Islet precursor cell (in vitro differentiated cells): ENCODE measurements at regions not wholly inside any gene's neighbourhood (a gene's known extent, or its start where the extent isn't known, plus 50 kb on each side); places are given as distances from the start of the nearest gene placed in this dataset.

Source experiments
- DNase-seq: peaks from one replicate; pipeline ENCODE4 v3.0.0-alpha.2; 2018

DNA sequence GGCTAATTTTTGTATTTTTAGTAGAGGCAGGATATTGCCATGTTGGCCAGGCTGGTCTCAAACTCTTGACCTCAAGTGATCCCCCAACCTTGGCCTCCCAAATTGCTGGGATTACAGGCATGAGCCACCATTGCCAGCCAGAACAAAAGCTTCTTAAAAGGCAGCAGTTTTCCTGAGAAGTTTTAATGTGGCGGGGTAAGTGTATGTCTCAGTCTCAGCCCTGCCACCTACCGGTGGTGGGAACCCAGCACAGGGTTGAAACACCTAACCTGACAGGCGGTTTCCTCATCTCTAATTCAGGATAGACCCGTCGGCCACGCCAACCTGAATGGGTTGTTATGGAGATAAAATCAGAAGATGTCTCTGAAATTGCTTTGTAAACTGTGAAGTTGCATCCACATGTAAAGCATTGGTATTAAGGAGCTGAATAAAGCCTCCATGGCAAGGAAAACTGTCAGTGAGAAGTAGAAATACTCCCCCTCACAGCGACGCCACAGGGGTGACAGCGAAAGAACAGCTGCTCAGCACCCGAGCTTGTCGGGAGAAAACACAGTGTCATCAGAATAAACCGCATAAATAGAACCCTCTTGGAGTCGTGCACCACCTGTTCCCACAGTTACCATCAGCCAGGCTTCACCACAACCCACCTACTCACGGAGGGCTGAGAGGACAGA lies 165.9 kb upstream of the NCAM1 start:
- peak; percentile 77 for DNase-seq

DNA sequence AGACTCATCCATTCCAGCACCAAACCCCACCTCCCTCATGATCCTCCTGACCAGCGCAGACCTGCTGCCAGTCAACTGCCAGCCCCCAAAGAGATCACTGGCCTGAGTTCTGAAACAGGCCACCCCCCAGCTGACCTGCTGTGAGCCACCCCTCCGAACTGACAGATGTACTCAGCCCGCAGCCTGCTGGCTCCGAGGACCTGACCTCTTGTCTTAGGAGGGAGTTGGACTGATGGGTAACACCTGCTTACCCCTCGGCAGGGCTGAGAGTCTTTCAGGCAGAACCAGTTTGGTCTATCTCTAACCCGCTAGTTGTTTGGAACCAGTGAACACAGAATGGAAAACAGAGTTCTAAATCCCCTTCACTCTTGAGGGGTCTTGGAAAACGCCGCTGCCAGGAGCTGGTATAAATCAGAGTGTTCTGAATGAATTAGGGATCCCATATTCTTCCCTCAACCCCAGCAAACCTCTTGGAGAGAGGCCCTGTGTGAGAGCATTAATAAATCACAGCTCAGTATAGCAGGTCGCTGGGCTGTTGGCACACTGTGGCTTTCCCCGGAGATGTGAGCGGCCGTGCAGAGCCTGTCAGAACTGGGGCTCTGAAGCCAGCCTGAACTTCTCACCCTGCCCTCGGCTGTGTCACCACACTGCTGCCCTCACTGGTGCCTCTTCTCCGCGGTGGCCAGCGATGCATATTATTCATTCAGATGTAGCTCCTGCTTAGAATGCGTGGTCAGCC lies 165.1 kb upstream of the NCAM1 start:
- DNase-seq, result no peak

DNA sequence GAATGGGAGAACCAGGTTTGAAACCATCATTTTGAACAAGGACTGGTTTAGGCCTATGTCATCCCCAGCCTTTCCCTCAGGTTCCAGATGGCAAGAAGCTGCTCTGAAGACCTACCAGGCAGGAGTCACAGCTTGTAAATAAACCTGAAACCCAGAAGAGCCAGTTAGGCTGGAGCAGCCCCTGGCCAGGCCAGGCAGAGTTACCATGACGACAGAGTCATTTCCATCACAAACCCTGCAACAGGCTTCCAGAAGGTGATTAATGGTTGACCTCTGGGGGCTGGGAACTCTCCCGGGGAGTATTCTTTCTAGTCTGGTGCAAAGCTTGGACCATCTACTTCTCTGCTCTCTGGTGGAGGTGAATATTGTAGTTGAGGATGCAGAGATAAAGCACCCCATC lies 164.1 kb upstream of the NCAM1 start:
- peak; percentile 94 for DNase-seq

DNA sequence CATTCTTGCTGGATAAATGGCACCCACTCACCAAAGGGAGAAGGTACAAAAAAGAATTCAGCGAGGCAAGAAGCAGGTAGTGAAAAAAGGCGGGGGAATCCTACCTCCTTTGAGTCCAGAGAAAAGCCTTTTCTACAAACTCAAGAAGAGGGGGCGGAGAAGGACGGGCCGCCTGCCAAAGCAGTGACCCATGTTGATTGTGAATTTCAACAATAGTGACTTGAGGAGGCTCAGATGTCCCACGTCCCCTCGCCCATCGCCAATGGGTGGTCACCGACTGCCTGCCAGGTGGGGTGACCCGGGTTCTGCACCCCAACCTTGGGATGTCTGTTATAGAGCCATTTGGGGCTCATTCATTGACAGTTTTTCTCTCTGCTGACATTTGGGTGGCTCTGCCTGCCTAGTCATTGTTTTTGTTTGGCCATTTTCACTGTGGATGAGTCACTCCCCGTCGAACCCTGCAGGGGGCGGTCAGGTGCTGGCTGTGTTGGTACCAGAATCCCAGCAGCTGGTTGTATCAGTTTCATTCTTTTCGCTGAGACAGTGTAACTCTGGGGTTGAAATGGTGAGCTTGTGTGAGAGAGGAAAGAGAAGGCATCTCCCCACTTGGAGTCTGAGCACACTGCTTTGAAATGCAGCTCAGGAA lies 163.4 kb upstream of the NCAM1 start:
- DNase-seq, result peak; percentile 75

DNA sequence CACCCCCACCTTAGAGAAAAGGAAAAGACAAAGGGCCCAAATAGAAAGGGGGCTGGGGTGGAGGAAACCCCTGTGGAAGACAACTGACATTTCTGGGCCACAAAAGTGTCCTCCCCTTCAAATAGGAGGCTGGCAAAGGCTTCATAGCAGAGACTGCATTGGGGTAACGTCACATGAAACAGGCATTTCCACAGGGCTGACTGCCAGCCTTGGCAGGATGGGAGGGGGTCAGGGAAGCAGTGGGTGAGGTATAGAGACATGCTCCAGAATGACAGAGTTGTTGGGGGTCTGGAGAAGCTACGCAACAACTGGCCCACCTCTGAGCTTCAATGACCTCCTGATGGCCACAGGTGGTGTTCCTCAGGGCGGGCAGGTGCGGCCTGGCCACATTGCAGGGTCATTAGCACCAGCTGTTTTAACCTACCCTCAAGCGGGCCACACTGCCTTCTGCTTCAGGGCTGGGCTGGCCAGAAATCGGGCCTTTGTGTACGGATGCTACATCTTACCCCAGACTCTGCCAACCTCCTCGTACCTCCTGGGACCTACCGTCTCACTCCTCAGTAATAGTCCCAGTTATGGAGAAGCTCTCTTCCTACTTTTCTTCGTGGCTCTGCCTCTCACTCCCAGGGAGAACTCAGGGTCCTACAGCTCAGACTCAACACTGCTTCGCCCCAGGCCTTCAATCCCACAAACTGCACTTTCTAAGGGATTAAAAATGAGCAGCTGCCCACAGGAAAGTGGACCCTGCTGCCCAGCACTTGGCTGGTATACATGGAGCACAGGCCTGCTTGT lies 160.0 kb upstream of the NCAM1 start:
- no peak for DNase-seq

DNA sequence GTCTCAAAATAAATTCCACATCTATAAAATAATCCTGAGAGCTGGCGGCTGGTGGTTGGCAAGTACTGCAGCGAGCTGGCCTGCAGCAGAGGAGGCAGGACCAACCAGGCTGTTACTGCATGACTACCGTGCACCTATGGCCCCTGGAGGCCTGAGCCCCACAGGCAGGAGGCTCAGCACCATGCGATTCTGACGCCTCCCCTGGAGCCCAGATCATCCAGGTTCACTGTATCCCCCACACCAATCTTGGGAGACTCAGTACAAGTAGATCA lies 159.5 kb upstream of the NCAM1 start:
- no peak for DNase-seq

DNA sequence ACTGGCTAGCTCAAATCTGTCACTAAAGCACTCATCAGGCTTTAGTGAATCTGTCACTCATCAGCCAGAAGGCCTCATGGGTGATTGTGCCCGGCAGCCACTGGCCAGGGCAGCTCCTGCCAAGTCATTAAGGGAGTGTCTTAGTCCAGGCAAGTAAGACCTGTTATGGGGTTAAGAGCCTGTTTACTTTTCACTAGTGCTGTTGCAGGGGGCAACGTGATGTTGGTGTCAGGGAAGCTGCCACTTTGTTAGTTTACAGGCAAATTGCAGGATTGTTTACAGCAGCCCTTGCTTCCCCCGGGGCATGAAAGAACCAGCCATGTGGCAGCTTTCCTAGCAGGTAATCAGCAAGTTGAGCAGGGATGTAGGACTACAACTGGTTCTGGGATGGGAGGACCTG lies 155.6 kb upstream of the NCAM1 start:
- peak; percentile 61 for DNase-seq

DNA sequence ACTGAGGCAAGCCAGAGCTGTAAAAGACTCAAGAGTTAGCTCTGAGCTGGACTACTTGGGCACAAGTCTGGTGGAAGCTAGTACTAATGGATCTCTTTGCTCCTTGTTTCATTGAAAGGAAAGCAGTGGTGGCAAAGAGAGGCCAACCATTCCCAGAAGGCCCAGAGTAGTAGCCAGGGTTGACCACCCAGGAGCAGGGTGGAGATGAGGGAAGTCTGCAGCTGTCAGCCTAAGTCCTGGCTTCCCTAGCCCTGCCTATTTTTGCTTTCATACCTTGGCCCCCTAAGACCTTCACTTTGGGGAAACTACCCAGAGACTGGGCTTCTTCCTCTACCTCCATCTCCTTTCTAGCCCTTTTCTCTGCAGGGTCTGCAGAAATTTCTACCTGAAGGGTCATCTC lies 155.0 kb upstream of the NCAM1 start:
- no peak for DNase-seq

DNA sequence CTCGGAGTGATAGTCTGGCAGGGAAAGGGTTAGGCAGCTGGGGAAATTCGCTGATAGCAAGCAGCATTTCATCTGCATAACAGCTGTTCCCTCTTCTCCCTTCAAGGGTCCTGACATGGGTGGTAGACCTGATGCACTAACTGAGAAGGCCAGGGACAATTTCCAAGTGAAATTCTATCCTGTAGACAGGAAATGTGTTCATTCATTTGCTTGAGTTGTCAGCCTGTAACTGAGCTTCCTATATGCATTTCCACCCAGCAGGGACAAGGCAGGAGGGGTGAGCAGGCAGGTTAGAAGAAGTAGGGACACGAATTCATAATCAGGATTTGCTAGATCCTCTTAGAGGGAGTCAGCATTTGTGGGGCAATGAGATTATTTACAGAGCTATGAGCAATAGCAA lies 154.3 kb upstream of the NCAM1 start:
- DNase-seq, result no peak

DNA sequence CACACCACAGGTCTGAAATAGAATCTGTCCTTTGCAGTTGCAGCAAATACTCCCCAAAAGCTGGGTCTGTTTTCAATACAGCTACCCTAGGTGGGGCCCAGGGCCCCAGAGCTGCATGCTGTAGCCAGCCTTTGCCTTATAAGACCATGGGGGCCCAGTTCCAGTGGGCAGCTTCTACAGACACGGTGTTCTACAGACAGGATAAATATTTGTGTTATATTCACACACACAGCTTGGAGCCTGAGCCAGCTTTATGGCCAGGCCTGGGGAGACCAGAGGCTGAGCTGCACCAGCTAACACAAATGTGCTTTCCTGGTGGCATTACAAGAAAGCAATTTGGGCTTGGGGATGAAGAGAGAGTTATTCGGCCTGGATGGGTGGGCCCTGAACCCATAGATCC lies 151.8 kb upstream of the NCAM1 start:
- DNase-seq, result no peak

DNA sequence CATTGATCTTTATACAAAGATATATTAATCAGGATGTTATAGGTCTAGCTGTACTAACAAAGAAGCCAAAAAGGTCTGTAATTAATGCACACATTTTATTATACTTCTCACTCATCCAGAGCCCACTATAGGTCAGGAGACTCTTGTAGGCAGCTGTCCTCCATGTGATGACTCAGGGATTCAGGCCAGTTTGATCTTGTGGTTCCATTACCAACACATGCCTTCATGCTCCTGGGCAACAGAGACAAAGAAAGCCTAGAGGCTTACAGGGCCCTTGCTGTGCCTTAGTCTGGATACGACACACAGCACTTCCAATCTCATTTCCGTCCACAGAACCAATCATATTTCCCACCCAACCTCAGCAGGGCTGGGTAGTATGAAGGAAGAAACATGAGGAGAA lies 150.3 kb upstream of the NCAM1 start:
- DNase-seq, result no peak

DNA sequence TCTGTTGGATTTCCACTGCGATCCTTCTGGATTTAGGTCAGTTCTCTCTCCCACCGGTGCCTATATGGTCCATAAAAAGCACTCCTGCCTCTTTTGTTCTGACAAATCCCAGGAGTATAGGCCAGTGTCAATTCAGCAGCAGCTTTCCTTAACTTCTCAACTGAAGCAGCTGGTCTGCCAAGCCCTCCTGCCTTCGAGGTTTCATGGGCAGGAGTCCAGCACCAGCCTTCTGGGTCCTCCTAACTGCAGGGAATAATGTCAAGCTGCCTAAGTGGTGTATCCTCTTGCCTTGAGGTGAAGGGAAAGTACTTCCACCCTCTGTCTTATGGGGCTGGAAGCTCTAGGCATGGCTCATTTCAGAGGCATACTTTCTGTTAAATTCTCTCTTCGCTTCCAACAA lies 149.4 kb upstream of the NCAM1 start:
- no peak for DNase-seq

DNA sequence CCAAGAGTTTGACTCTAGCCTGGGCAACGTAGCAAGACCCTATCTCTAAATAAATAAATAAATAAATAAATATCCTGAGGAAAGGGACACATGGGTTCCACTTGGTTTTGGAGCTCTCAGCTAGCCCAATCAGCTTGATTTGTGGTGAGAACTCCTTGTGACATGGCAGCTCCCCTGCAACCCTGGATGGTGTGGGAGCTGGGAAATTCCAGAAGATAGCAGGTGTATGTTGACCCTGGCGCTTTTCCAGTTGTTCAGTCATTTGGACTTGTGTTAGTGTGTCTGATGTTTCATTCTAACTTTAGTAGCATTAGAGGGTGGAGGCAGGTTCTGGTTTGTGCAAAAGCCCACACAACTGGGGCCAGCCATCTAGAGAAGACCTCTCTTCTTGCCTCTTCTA lies 148.5 kb upstream of the NCAM1 start:
- DNase-seq, result no peak

DNA sequence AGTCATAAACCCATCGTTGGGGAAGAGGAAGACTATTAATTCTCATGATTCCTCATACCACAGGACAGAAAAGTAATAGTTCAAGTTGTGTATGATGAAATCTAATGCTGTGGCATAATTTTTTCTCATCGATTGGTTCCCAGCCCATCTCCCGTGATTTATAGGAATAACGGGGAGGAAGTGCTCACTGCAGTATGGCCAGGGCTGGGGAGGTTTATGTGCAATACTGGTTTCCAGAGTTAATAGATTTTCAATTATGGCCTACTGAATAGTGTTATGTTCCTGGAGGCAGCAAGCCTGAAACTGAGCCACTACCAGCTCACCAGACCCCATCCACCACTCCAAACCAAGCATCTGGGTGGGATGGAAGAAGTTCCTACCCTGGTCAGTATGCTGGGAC lies 147.1 kb upstream of the NCAM1 start:
- no peak for DNase-seq

DNA sequence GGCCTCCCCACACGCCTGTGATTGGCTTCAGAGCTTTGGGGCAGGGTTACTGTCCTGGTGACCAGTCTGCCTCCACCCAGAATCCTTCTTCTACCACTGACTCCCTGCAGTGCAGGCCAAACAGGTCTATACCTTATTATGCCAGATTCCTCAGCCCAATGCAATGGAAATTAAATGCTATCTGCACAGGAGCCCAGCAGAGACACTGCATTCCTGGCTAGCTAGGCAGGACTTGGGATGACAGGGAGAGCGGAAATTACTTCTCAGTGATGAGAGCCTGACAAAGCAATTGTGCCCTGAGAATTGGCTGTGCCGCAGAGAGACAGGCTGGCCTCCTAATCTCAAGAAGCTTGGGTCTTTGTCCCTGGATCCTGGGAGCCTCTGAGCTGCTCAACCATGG lies 143.8 kb upstream of the NCAM1 start:
- DNase-seq, result no peak

DNA sequence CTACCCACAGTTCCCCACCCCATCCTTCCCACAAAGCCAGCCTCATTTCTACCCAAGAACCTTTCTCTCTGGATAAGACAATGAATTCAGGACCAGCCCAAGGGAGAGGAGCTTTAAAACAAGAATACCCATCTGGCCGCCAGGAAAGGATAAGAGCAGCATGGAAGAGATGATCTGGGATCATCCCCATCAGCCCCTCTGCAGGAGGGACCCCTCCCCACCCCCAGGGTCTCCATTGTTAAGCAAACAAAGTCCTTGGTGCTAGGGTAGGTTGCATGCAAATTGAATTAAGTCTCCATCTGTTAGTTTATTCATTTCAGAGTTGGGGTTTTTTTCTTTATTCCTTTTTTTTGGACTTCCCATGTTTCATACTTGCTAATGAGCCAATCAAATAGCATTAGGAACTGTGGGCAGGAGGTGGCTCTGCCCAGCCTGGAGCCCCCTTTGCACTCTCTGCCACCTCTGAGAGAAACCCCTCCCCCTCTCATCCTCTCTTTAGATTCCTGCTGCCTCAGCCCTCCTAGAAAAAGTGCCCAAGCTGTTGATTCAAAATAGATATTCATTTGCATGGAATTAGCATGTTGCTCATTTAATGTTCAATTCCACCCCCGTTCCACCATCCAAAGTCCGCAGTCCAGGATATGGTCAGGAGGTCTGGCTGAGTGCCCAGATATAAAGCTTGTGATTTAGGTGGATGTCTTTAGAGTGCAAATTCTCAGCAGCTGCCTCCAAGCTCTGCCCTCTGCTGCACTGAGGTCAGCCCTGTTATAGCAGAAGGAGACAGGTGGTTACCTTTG lies 138.5 kb upstream of the NCAM1 start:
- DNase-seq, result no peak

DNA sequence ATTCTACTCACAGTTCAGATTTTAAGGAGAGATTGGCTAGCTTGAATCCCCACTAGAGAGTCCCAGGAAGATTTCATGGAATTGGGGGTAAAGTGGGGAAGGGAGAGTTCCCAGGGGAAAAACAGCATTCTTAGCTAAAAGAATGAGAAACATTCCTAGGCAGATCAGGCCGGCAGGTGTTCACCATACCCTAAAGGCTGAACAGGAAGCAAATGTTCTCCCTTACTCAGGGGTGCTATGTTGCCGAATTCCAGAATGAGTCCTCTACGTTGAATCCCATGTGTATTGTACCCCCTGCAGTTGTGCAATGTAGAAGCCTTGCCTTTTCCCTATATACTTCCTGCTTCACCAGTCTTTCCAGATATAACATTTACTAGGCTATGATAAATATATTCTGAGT lies 135.2 kb upstream of the NCAM1 start:
- DNase-seq, result peak; percentile 27

DNA sequence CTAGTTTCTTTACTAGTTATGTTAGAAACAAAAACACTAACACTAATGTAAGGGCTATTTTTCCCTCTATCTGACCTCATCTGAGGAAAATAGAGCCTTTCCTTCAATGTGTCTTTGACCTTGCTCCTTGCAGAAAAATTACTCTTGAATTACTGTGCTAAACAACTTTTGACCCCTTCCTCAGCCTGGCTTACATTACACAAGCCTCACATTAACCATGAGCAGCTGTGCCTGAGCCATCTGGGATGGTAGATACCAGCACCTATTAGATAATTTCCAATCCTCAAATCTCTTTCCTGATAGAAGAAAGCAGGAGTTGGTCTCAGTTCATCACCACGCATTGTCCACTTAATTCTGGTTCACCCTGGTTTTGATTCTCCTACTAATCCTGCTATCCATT lies 134.4 kb upstream of the NCAM1 start:
- DNase-seq, result peak; percentile 5

DNA sequence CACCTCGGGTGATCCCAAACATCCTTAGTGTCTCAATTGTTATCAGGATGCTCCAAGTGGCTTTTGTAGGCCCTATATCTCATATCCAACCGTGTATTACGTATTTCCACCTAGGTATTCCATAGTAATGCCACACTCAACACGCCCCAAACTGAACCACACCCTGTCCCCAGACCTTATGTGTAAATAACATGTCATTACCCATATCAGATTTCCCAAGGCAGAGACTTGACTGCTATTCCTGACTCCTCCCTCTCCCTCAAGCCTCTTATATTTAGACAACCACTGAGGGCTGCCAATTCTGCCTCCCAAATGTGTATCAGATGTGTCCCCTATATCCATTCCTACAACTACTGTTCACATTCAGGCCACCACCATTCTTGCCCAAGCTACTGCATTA lies 132.8 kb upstream of the NCAM1 start:
- DNase-seq, result no peak

DNA sequence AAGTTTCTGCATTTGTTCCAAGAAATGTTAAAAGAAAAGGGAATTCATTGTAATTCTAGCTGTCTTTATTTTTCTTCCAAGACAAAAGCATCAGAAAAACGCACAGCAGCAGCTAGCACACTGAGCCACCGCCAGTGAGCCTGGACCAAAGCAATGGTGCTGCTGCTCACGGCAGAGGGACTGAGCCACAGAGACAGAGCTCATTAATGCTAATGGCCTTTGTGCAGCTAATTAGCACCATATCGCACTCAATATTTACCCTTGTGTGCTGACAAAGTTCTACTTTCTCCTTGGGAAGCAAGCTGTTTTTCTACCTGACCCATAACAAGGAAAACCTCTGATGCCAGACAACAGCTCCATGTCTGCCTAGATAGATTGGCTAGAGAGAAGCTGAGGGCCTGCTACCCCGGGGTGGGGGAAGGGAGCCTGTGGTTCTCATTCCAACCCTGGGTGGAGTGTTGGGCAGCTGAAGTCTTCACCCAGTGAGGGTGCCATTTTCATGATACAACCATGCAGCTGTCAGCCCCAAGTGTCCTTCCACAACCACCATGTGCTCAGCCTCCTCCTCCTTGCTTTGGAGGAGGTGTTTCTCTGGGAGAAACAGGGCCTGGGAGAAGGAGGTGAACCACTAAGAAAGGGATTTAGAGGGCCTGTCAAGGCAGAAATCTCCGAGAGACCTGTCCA lies 131.1 kb upstream of the NCAM1 start:
- DNase-seq, result no peak

DNA sequence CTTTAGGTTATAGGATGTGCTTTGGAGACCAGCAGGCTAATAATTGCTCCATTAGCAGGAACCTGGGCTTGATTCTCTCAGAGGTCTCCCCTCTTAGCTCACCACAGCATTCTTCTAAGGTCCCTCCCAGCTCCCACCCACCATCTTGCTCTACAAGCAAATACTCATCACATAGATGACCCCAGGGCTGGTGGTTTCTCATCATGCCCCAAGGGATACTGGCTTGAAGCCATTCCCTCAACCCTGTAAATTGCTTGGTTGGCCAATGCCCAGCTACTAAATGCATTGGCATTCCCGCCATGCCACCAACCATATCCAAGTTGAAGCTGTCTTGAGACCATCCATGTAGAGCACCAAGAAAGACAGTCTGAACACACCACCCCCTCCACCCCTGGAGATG lies 130.2 kb upstream of the NCAM1 start:
- no peak for DNase-seq

DNA sequence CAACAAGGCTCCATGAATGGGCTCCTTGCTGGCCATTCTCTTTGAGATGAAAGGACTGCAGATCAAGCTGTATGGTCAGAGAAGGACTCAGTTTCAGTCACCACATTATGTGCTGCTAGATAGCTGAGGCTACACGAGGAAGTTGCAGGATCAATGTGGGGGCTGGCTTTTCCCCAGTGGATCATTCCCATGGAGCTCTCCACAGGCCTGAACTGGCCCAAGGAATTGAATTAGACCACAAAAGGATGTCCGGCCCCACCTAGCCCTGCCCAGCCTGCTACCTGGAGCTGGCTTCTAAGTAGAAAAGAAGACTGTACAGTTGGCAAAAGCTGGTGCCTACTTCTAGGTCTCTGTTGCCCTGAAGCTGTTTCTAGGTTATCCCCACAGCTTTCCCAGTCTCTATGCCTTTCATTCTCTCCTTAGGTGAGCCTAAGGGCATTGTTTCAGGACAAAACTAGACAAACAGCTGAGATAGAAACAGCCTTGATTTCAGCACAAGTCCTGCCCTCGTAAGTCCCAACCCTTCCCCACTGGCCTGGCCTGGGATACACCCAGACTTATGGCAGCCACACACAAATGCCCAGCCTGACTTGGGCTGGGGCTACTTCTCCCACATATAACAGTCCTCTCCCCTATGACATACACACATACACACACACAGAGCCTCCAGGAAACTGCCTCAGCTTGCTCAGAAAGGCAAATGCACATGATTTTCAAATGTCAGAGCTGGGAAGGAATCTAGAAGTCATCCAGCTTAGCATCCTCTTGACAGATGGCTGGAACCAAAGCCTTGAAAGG lies 129.1 kb upstream of the NCAM1 start:
- no peak for DNase-seq
